ENCODE measurements at regions not wholly inside any gene's neighbourhood (a gene's known extent, or its start where the extent isn't known, plus 50 kb on each side); places are given as distances from the start of the nearest gene placed in this dataset.
"Not testable (repeated sequence)": the region's sequence is repeated elsewhere in the genome, so short reads cannot be mapped to it uniquely, and the experiment has no call there.

- Histone ChIP-seq H3F3A (ENCODE audit: insufficient read depth) (peaks cover 5% of the 10 kb centered on the region; the same call in 1 of the 2 replicates), H3K27ac (ENCODE audit: low read depth, low read length) (no peak overlapping the region), H3K4me3 (ENCODE audit: insufficient read depth, low read length, poor library complexity, severe bottlenecking) (no peak overlapping the region), H2AFZ (ENCODE audit: low read depth, low read length, severe bottlenecking) (no peak overlapping the region), H3K9me2 (replicated peaks; ENCODE audit: insufficient read depth, low read length) (no peaks in the 10 kb centered on the region), H3K36me3 (ENCODE audit: low read length) (no peaks in the 10 kb centered on the region), H3K4me2 (ENCODE audit: low read depth, low read length, poor library complexity, severe bottlenecking) (no peak overlapping the region), H4K20me1 (ENCODE audit: low read depth, low read length) (no peaks in the 10 kb centered on the region), H3K9me3 (ENCODE audit: insufficient read depth, low read length) (no peaks in the 10 kb centered on the region), H3K79me2 (ENCODE audit: insufficient read depth, low read length) (no peaks in the 10 kb centered on the region), H3K9ac (ENCODE audit: low read length) (no peak overlapping the region), H3K27me3 (ENCODE audit: low read length) (no peaks in the 10 kb centered on the region)
- no peak for TF ChIP-seq EZH2phosphoT487 (conservative IDR thresholded peaks at IDR 0.05; ENCODE audit: low read length)
Observed at GRCh38 chr14:89699071-89699470, 255.5 kb downstream of the EFCAB11 start.

- H3K27ac ChIP-seq (ENCODE audit: low read depth, low read length) = no peak overlapping the region
- TF ChIP-seq CTCF (IDR thresholded peaks at IDR 0.05; ENCODE audit: insufficient read depth, low read length, poor library complexity, severe bottlenecking) (no peak), EZH2phosphoT487 (conservative IDR thresholded peaks at IDR 0.05; ENCODE audit: low read length) (no peak)
- no peaks in the 10 kb centered on the region for H3K27me3 ChIP-seq (ENCODE audit: low read length)
- no peak overlapping the region for H3K4me3 ChIP-seq (ENCODE audit: insufficient read depth, low read length, poor library complexity, severe bottlenecking)
- H2AFZ ChIP-seq (ENCODE audit: low read depth, low read length, severe bottlenecking) = no peak overlapping the region
- H3K9me3 ChIP-seq (ENCODE audit: insufficient read depth, low read length) = no peaks in the 10 kb centered on the region
- H3F3A ChIP-seq (ENCODE audit: insufficient read depth) = peaks cover 5% of the 10 kb centered on the region; the same call in 1 of the 2 replicates
- H3K9ac ChIP-seq (ENCODE audit: low read length) = no peak overlapping the region
- H3K9me2 ChIP-seq (replicated peaks; ENCODE audit: insufficient read depth, low read length) = no peaks in the 10 kb centered on the region
- H3K36me3 ChIP-seq (ENCODE audit: low read length) = no peaks in the 10 kb centered on the region
- H3K79me2 ChIP-seq (ENCODE audit: insufficient read depth, low read length) = no peaks in the 10 kb centered on the region
- no peaks in the 10 kb centered on the region for H4K20me1 ChIP-seq (ENCODE audit: low read depth, low read length)
- H3K4me2 ChIP-seq (ENCODE audit: low read depth, low read length, poor library complexity, severe bottlenecking) = no peak overlapping the region
Observed at GRCh38 chr14:89697281-89698060, 257.1 kb downstream of the EFCAB11 start.

- Histone ChIP-seq H3F3A (ENCODE audit: insufficient read depth) (no peaks in the 10 kb centered on the region; the same call in 1 of the 2 replicates), H3K27me3 (ENCODE audit: low read length) (no peaks in the 10 kb centered on the region), H3K36me3 (ENCODE audit: low read length) (no peaks in the 10 kb centered on the region), H4K20me1 (ENCODE audit: low read depth, low read length) (no peaks in the 10 kb centered on the region), H3K27ac (ENCODE audit: low read depth, low read length) (no peak overlapping the region), H3K4me3 (ENCODE audit: insufficient read depth, low read length, poor library complexity, severe bottlenecking) (no peak overlapping the region), H3K9me3 (ENCODE audit: insufficient read depth, low read length) (no peaks in the 10 kb centered on the region), H3K79me2 (ENCODE audit: insufficient read depth, low read length) (no peaks in the 10 kb centered on the region), H3K9ac (ENCODE audit: low read length) (no peak overlapping the region), H3K9me2 (replicated peaks; ENCODE audit: insufficient read depth, low read length) (no peaks in the 10 kb centered on the region), H2AFZ (ENCODE audit: low read depth, low read length, severe bottlenecking) (no peak overlapping the region), H3K4me2 (ENCODE audit: low read depth, low read length, poor library complexity, severe bottlenecking) (no peak overlapping the region)
- TF ChIP-seq EZH2phosphoT487 (conservative IDR thresholded peaks at IDR 0.05; ENCODE audit: low read length) (no peak), CTCF (IDR thresholded peaks at IDR 0.05; ENCODE audit: insufficient read depth, low read length, poor library complexity, severe bottlenecking) (no peak)
Observed at GRCh38 chr14:89695846-89696245, 258.7 kb downstream of the EFCAB11 start.

GRCh38 chr14:89690139-89690538, 264.4 kb downstream of the EFCAB11 start:
- H3K9me3 ChIP-seq (ENCODE audit: insufficient read depth, low read length) = no peaks in the 10 kb centered on the region
- no peak overlapping the region for H2AFZ ChIP-seq (ENCODE audit: low read depth, low read length, severe bottlenecking)
- no peak overlapping the region for H3K4me3 ChIP-seq (ENCODE audit: insufficient read depth, low read length, poor library complexity, severe bottlenecking)
- H3F3A ChIP-seq (ENCODE audit: insufficient read depth) = no peaks in the 10 kb centered on the region
- H3K9me2 ChIP-seq (replicated peaks; ENCODE audit: insufficient read depth, low read length) = no peaks in the 10 kb centered on the region
- no peak overlapping the region for H3K9ac ChIP-seq (ENCODE audit: low read length)
- no peaks in the 10 kb centered on the region for H4K20me1 ChIP-seq (ENCODE audit: low read depth, low read length)
- no peak overlapping the region for H3K4me2 ChIP-seq (ENCODE audit: low read depth, low read length, poor library complexity, severe bottlenecking)
- no peaks in the 10 kb centered on the region for H3K27me3 ChIP-seq (ENCODE audit: low read length)
- H3K27ac ChIP-seq (ENCODE audit: low read depth, low read length) = no peak overlapping the region
- TF ChIP-seq CTCF (IDR thresholded peaks at IDR 0.05; ENCODE audit: insufficient read depth, low read length, poor library complexity, severe bottlenecking) (no peak), EZH2phosphoT487 (conservative IDR thresholded peaks at IDR 0.05; ENCODE audit: low read length) (no peak)
- H3K36me3 ChIP-seq (ENCODE audit: low read length) = no peaks in the 10 kb centered on the region
- H3K79me2 ChIP-seq (ENCODE audit: insufficient read depth, low read length) = no peaks in the 10 kb centered on the region

- not testable (repeated sequence) for H3K4me3 ChIP-seq (ENCODE audit: insufficient read depth, low read length, poor library complexity, severe bottlenecking); H3K27ac ChIP-seq (ENCODE audit: low read depth, low read length); H3K9me3 ChIP-seq (ENCODE audit: insufficient read depth, low read length); H3K36me3 ChIP-seq (ENCODE audit: low read length); H3K9ac ChIP-seq (ENCODE audit: low read length); H3F3A ChIP-seq (ENCODE audit: insufficient read depth); H3K79me2 ChIP-seq (ENCODE audit: insufficient read depth, low read length); H3K4me2 ChIP-seq (ENCODE audit: low read depth, low read length, poor library complexity, severe bottlenecking); H4K20me1 ChIP-seq (ENCODE audit: low read depth, low read length); H3K9me2 ChIP-seq (replicated peaks; ENCODE audit: insufficient read depth, low read length); H3K27me3 ChIP-seq (ENCODE audit: low read length); H2AFZ ChIP-seq (ENCODE audit: low read depth, low read length, severe bottlenecking)
Observed at GRCh38 chr14:89689711-89690110, 264.8 kb downstream of the EFCAB11 start.

Measured in SU-DHL-6 (cell line).